ENCODE measurements at regions not wholly inside any gene's neighbourhood (a gene's known extent, or its start where the extent isn't known, plus 50 kb on each side); places are given as distances from the start of the nearest gene placed in this dataset.
"Not testable (repeated sequence)": the region's sequence is repeated elsewhere in the genome, so short reads cannot be mapped to it uniquely, and the experiment has no call there.

GRCh38 chr18:41639218-41639617 is 315.8 kb upstream of the PIK3C3 start:
- Histone ChIP-seq H3K27ac (ENCODE audit: low read depth, low read length) (no peak overlapping the region), H3K36me3 (ENCODE audit: control insufficient read depth, insufficient read depth, low read length) (no peaks in the 10 kb centered on the region), H3K4me3 (ENCODE audit: low read length) (no peak overlapping the region), H3K27me3 (ENCODE audit: control insufficient read depth, insufficient read depth, low read length, poor library complexity, severe bottlenecking) (no peaks in the 10 kb centered on the region), H3K9ac (ENCODE audit: extremely low read depth, low read length, poor library complexity, severe bottlenecking) (no peak overlapping the region), H3K9me3 (ENCODE audit: control insufficient read depth, low read length) (no peaks in the 10 kb centered on the region), H3K4me1 (ENCODE audit: control insufficient read depth, insufficient read depth, low read length) (no peaks in the 10 kb centered on the region)
- no peaks in the 10 kb centered on the region for H3K27me3 Mint-ChIP-seq (ENCODE audit: insufficient read depth)
- no peak overlapping the region for H3K27ac Mint-ChIP-seq
- no peak for TF ChIP-seq CTCF (conservative IDR thresholded peaks at IDR 0.05)
- peaks cover 5% of the 10 kb centered on the region for H3K9me3 Mint-ChIP-seq
- no peaks in the 10 kb centered on the region for H3K4me1 Mint-ChIP-seq
- DNase-seq: no peak
- H3K36me3 Mint-ChIP-seq (ENCODE audit: low read depth): no peaks in the 10 kb centered on the region
- no peak overlapping the region for H3K4me3 Mint-ChIP-seq

GRCh38 chr18:41631723-41632285 is 323.2 kb upstream of the PIK3C3 start:
- peak overlapping the region; percentile 68 for H3K27ac ChIP-seq (ENCODE audit: low read depth, low read length)
- H3K9ac ChIP-seq (ENCODE audit: extremely low read depth, low read length, poor library complexity, severe bottlenecking): peak overlapping the region; percentile 60
- peak overlapping the region; percentile 96 for H3K4me3 Mint-ChIP-seq

GRCh38 chr18:41630232-41630886 is 324.7 kb upstream of the PIK3C3 start:
- Mint-ChIP-seq H3K36me3 (ENCODE audit: low read depth) (peaks cover 7% of the 10 kb centered on the region), H3K27me3 (ENCODE audit: insufficient read depth) (no peaks in the 10 kb centered on the region), H3K9me3 (peaks cover 12% of the 10 kb centered on the region), H3K4me3 (peak overlapping the region; percentile 96), H3K27ac (no peak overlapping the region), H3K4me1 (peaks cover 13% of the 10 kb centered on the region)
- peak overlapping the region; percentile 60 for H3K9ac ChIP-seq (ENCODE audit: extremely low read depth, low read length, poor library complexity, severe bottlenecking)
- 86 to 92% methylated on average over 5 to 8 of the region's 8 CpGs for WGBS, 2 experiments (ENCODE audit: insufficient coverage in 1 of 2, insufficient read length in 1 of 2)
- no peak overlapping the region for H3K27ac ChIP-seq (ENCODE audit: low read depth, low read length)
- no peak for DNase-seq
- peaks cover 4% of the 10 kb centered on the region for H3K4me1 ChIP-seq (ENCODE audit: control insufficient read depth, insufficient read depth, low read length)
- TF ChIP-seq CTCF (conservative IDR thresholded peaks at IDR 0.05): no peak
- peak overlapping the region; percentile 89 for H3K4me3 ChIP-seq (ENCODE audit: low read length)
- H3K36me3 ChIP-seq (ENCODE audit: control insufficient read depth, insufficient read depth, low read length): no peaks in the 10 kb centered on the region
- H3K27me3 ChIP-seq (ENCODE audit: control insufficient read depth, insufficient read depth, low read length, poor library complexity, severe bottlenecking): no peaks in the 10 kb centered on the region
- no peaks in the 10 kb centered on the region for H3K9me3 ChIP-seq (ENCODE audit: control insufficient read depth, low read length)

More at GRCh38 chr18:41631723-41632285, 323.2 kb upstream of the PIK3C3 start:
- H3K9me3 Mint-ChIP-seq: peaks cover 14% of the 10 kb centered on the region
- peak; percentile 68 for DNase-seq
- not testable (repeated sequence) for H3K9me3 ChIP-seq (ENCODE audit: control insufficient read depth, low read length); H3K36me3 ChIP-seq (ENCODE audit: control insufficient read depth, insufficient read depth, low read length); H3K4me1 Mint-ChIP-seq; H3K4me1 ChIP-seq (ENCODE audit: control insufficient read depth, insufficient read depth, low read length); H3K27me3 Mint-ChIP-seq (ENCODE audit: insufficient read depth); H3K36me3 Mint-ChIP-seq (ENCODE audit: low read depth); H3K27me3 ChIP-seq (ENCODE audit: control insufficient read depth, insufficient read depth, low read length, poor library complexity, severe bottlenecking)
- WGBS, 2 experiments (ENCODE audit: insufficient coverage in 1 of 2, insufficient read length in 1 of 2): 43 to 71% methylated on average over 10 to 25 of the region's 26 CpGs
- H3K4me3 ChIP-seq (ENCODE audit: low read length): peak overlapping the region; percentile 89
- peak overlapping the region; percentile 100 for H3K27ac Mint-ChIP-seq

Measured in endodermal cell (in vitro differentiated cells).